ENCODE measurements at regions not wholly inside any gene's neighbourhood (a gene's known extent, or its start where the extent isn't known, plus 50 kb on each side); places are given as distances from the start of the nearest gene placed in this dataset.

DNA sequence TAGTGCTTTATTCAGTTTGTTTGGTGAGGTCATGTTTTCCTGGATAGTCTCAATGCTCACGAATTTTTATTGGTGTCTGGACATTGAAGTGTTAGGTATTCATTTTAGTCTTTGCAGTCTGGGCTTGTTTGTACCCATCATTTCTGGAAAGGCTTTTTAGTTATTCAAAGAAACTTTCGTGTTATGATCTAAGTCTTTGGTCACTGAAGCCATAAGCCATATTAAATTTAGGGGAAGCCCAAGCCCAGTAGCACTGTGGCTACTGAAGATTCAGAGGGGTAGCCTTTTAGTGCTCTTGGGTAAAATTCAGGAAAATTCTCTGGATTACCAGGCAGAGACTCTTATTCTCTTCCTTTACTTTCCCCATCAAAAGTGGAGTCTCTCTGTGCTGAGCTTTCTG lies 56.2 kb upstream of the PEX5L start:
- FAIRE-seq (no peak), DNase-seq (ENCODE audit: insufficient read length, low spot score) (no peak)

- FAIRE-seq (no peak), DNase-seq (ENCODE audit: insufficient read length, low spot score) (no peak)
These were observed 56.8 kb upstream of the PEX5L start for GRCh38 chr3:180093535-180093934.

DNA sequence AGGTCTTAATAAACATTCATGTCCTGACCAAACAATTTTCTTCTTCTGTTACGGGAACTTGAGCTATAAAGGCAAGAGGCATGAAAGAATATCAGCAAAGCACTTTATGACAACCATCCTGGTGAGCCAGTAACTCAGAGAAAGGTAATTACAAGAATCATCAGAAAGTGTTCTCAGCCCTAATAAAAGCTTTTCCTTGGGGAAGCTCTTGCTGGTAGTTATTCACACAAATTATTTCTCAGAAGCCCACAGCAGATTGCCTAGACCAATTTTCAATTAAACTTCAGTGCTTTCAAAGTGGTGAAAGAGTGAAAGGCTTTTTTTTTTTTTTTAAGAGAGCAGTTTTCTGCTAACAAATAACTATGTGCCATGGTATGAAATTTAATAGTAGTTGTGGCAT lies 60.9 kb upstream of the PEX5L start:
- no peak for FAIRE-seq
- no peak for DNase-seq (ENCODE audit: insufficient read length, low spot score)

DNA sequence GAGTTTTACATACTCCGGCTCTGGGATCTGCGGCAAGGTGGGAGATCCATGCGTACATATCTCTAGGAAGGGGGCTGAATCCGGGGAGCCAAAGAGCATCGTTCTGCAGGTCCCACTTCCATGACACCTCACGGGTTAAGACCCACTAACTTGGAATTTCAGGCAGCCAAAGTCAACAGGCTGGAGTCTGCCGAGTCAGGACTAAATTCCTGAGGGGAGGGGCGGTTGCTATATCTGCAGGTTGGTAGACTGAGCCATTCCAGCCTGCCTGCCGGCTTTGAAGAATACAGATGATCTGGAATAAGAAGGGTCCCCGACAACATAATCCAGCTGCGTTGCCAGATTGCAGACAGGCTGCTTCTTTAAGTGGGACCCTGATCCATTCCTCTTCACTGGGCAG lies 65.4 kb upstream of the PEX5L start:
- FAIRE-seq = no peak
- no peak for DNase-seq (ENCODE audit: insufficient read length, low spot score)

DNA sequence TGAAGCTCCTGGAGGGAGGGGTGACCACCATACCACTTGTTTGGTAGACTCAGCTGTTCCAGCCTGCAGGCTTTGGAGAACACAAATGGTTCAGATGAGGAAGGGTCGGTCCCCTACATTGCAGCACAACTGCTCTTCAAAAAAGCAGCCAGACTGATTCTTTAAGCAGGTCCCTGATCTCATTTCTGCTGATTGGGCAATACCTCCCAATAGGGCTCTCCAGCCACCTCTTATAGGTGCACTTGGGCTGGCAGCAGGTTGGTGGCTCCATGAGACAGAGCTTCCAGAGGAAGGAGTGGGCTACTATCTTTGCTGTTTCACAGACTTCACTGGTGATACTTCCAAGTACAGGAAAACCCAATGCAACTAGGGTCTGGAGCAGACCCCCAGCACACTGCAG lies 65.9 kb upstream of the PEX5L start:
- FAIRE-seq = no peak
- no peak for DNase-seq (ENCODE audit: insufficient read length, low spot score)

- DNase-seq (ENCODE audit: insufficient read length, low spot score) (no peak), FAIRE-seq (no peak)
These were observed 79.5 kb upstream of the PEX5L start for GRCh38 chr3:180116203-180116602.

DNA sequence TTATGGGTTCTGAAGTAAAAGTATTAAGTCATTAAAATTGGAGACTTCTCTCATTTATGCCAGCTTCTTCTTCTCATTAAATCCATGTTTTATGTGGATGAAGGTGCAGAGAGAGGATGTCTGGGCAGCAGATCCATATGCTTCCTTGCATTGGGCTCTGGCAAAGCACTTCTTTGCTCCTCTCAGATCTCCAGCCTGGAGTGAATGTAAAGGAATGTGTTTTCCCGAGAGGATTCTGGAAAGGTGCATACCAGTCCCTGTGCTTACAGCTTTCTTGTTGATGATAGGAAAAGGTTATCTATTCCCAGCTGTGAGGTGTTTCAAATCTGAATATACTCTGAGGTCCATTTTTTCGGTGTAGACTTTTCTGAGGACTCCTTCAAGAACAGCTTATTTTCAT lies 79.9 kb upstream of the PEX5L start:
- DNase-seq (ENCODE audit: insufficient read length, low spot score) (no peak), FAIRE-seq (no peak)

- no peak for DNase-seq (ENCODE audit: insufficient read length, low spot score)
- FAIRE-seq = no peak
These were observed 80.8 kb upstream of the PEX5L start for GRCh38 chr3:180117381-180118163.

DNA sequence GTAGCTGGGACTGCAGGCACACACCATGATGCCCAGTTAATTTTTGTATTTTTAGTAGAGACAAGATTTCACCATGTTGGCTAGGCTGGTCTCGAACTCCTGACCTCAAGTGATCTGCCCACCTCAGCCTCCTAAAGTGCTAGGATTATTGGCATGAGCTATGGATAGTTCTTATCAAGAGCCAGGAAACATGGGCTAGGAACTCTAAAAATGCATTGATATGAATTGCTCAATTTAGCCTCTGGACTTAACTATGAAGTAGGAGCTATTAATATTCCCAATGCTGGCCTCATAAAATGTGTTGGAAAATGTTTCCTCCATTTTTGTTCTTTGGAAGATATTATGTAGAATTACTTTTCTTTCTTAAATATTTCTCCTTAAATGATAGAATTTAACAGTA lies 82.8 kb upstream of the PEX5L start:
- no peak for FAIRE-seq
- no peak for DNase-seq (ENCODE audit: insufficient read length, low spot score)

DNA sequence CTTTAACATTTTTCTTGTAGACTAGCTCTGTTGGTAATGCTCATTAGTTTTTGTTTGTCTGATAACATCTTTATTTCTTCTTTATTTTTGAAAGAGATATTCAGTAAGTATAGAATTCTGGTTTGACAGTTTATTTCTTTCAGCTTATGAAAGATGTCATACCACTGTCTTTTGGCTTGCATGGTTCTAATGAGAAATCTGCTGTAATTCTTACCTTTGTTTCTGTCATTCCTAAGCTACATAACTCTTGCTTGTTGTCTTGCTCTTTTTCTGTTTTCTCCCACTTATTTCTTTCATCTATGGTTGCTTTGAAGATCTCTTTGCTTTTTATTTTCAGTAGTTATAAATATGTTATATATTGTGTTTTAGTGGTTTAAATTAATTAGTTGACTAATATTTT lies 87.2 kb upstream of the PEX5L start:
- DNase-seq (ENCODE audit: insufficient read length, low spot score) = no peak
- no peak for FAIRE-seq

- no peak for DNase-seq (ENCODE audit: insufficient read length, low spot score)
- FAIRE-seq = no peak
These were observed 94.4 kb upstream of the PEX5L start for GRCh38 chr3:180131169-180131568.

GRCh38 chr3:180135101-180135500 lies 98.4 kb upstream of the PEX5L start:
- DNase-seq (ENCODE audit: insufficient read length, low spot score) (no peak), FAIRE-seq (no peak)

DNA sequence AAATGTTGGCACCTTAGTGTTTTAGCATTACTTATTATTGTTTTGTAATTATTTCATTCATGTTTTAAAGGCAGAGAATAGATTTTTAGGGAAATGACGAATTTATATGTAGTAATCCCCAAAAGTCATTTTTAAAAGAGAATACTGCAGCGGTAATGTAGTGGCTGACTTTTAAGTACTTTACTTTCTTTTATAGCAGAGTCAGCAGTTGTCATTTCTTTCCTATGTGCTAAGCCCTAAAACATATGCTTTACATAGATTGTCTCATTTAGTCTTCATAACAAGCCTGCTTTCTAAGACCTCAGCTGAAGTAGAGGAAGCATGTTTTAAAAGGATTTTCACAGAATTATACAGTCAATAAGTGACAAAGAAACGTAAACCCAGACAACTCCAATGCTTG lies 102.1 kb upstream of the PEX5L start:
- DNase-seq (ENCODE audit: insufficient read length, low spot score) (no peak), FAIRE-seq (no peak)

DNA sequence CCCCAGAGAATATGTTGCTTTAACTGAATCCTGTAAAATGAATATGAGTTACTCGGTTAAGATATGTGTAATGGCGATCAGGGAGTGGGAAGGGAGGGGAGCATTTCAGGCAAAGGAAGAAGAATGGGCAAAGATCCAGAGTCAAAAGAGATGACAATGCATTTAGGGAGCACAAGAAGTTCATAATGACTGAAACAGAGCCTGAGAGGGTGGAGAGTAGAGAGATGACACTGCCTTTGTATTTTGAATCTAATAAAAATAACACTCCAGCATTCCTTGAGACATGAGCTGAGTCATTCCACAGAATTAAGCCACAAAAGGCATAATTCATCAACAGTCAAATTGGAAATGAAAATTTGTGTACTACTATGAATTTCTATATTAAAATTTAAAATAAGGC lies 105.3 kb upstream of the PEX5L start:
- no peak for FAIRE-seq
- no peak for DNase-seq (ENCODE audit: insufficient read length, low spot score)

- FAIRE-seq (no peak), DNase-seq (ENCODE audit: insufficient read length, low spot score) (no peak)
These were observed 105.7 kb upstream of the PEX5L start for GRCh38 chr3:180142472-180142871.

- DNase-seq (ENCODE audit: insufficient read length, low spot score) (no peak), FAIRE-seq (no peak)
These were observed 125.0 kb upstream of the PEX5L start for GRCh38 chr3:180161770-180162169.

GRCh38 chr3:180175572-180175971 lies 138.8 kb upstream of the PEX5L start:
- DNase-seq (ENCODE audit: insufficient read length, low spot score) (no peak), FAIRE-seq (no peak)

DNA sequence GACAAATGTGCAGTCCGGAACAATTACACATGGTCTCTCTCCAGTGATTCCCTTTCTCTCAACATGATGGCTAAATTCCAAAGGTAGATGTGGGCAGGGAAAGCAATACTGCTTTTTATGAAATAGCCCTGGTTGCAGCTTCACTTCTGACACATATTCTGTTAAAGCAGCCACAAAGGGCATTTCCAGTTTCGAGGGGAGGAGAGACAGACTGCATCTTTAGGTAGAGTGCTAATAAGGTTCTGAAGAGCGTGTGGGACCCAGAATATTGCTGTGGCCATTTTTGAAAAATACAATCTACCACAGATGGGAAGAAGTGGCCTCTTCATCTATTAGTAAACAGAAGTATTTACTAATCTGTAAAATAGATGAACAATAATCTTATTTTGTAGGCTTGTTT lies 139.3 kb upstream of the PEX5L start:
- no peak for FAIRE-seq
- DNase-seq (ENCODE audit: insufficient read length, low spot score) = no peak

DNA sequence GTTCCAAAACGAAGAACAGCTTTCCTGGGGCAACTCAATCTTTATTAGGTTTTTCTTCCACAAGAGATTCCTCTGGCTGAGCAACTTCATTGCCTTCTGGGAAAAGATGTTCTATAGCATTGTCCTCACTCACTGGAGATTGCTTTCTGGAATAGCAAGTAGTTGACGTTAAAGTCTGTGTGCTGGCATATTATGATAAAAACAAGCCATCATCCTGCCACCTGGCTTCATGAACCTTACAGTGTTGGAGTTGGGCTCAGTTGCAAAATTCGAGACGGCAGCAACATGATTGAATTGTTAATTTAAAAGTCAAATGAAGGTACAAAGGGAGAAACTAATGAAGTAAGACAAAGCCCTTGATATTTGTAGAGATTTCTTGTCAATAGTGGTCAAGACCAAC lies 140.5 kb upstream of the PEX5L start:
- DNase-seq (ENCODE audit: insufficient read length, low spot score) (no peak), FAIRE-seq (no peak)

GRCh38 chr3:180179562-180179961 lies 142.8 kb upstream of the PEX5L start:
- DNase-seq (ENCODE audit: insufficient read length, low spot score) = no peak
- FAIRE-seq = no peak

DNA sequence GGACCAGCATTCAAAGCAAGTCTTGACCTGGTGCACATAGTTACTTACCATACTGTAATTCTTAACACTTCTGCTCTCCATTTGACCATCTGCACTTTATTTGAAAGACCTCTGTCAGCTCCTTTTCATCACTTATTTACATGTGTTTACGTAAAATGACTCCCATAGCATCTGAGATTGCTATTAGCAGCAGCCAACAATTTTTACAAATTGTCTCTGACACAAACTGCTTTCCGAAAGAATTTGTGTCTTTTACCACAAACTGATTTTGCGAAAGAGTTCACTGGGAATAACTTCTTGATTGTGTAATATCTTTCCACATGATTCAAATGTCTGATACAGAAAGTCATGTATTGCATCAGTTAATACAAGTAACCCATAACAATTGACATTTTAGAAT lies 144.1 kb upstream of the PEX5L start:
- no peak for DNase-seq (ENCODE audit: insufficient read length, low spot score)
- no peak for FAIRE-seq

GRCh38 chr3:180181387-180181786 lies 144.7 kb upstream of the PEX5L start:
- no peak for FAIRE-seq
- no peak for DNase-seq (ENCODE audit: insufficient read length, low spot score)

DNA sequence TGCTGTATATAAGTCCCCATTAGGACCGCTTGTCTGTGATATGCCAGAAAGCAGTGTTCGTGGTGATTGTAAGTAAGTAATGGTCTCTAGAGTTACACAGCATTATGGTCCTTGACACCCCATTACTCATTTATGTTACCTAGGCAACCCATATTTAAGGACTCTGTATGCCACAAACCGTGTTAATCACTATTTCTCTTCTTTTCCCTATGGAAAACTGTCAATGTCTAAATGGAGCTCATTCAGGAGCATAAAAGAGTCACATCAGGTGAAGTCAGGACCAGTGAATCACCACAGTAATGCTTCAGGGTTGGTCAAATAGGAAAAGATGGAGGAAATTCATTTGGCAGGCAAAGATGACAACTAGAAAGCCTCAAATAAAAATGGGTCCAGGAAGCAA lies 146.6 kb upstream of the PEX5L start:
- DNase-seq (ENCODE audit: insufficient read length, low spot score) (no peak), FAIRE-seq (no peak)
